Vagina (tissue), 2 donors: ENCODE measurements at regions not wholly inside any gene's neighbourhood (a gene's known extent, or its start where the extent isn't known, plus 50 kb on each side); places are given as distances from the start of the nearest gene placed in this dataset.

ENCODE experiments used
- DNase-seq, 2 donors: peaks; one replicate each; pipeline ENCODE4 v3.0.0-alpha.2; 2017; ENCODE audit errors: extremely low spot score in 2 of 2
- H3K27ac ChIP-seq: fragments of 200-600 bp; sonication (generic); one replicate; pipeline ENCODE4 v1.5.1; 2019
- H3K27me3 ChIP-seq: fragments of 200-600 bp; sonication (generic); one replicate; pipeline ENCODE4 v1.5.1; 2019
- H3K36me3 ChIP-seq, 2 donors: fragments of 200-600 bp; sonication (generic); one replicate each; pipeline ENCODE4 v1.5.1; 2017 to 2019
- H3K4me1 ChIP-seq: fragments of 200-600 bp; sonication (generic); one replicate; pipeline ENCODE4 v1.5.1; 2019
- H3K4me3 ChIP-seq, 2 donors: fragments of 200-600 bp; sonication (generic); 1 replicate in 1 of 2; 2 replicates in 1 of 2; pipeline ENCODE4 v1.5.1; 2016 to 2019
- H3K9me3 ChIP-seq: fragments of 200-600 bp; sonication (generic); one replicate; pipeline ENCODE4 v1.5.1; 2019
- CTCF ChIP-seq, 3 experiments: fragments of 450-650 bp in 2 of 3; fragments of 200-600 bp in 1 of 3; sonication (generic) in 1 of 3; IDR thresholded peaks; one replicate each; pipeline ENCODE4 v1.5.1; 2017 to 2019; ENCODE audit warnings: antibody characterized with exemption in 3 of 3, mild to moderate bottlenecking in 2 of 3, moderate library complexity in 2 of 3
- POLR2A ChIP-seq, 2 donors: fragments of 450-650 bp; IDR thresholded peaks; one replicate each; pipeline ENCODE4 v1.6.1; 2017; ENCODE audit warnings: antibody characterized with exemption in 2 of 2, mild to moderate bottlenecking in 2 of 2, moderate library complexity in 2 of 2
- POLR2AphosphoS5 ChIP-seq, 2 donors: sonication (generic); formaldehyde crosslinking; IDR thresholded peaks; one replicate each; pipeline ENCODE4 v1.9.0; 2017; ENCODE audit warnings: antibody characterized with exemption in 2 of 2, mild to moderate bottlenecking in 2 of 2, low read depth in 1 of 2; ENCODE audit not compliant: insufficient read depth in 1 of 2
- intact Hi-C: fragments of 100-400 bp; cut with DNase I; formaldehyde crosslinking; loops from one replicate; pipeline ENCODE4 v1.15.1; 2023

GRCh38 chr18:37958499-37958898, 392.9 kb upstream of the CELF4 start:
- no peak for TF ChIP-seq POLR2A (IDR thresholded peaks at IDR 0.05)
- no peak for TF ChIP-seq POLR2AphosphoS5 (IDR thresholded peaks at IDR 0.05; ENCODE audit: insufficient read depth in 1 of 2, low read depth in 1 of 2)
- TF ChIP-seq CTCF (IDR thresholded peaks at IDR 0.05), result no peak
- Histone ChIP-seq H3K9me3 (no peaks in the 10 kb centered on the region), H3K4me1 (no peaks in the 10 kb centered on the region), H3K27me3 (no peaks in the 10 kb centered on the region), H3K36me3 (no peaks in the 10 kb centered on the region), H3K4me3 (no peak overlapping the region), H3K27ac (no peak overlapping the region)
- DNase-seq, result no peak
- intact Hi-C loops, result no loop called here

- no peak for TF ChIP-seq POLR2A (IDR thresholded peaks at IDR 0.05)
- TF ChIP-seq CTCF (IDR thresholded peaks at IDR 0.05), result no peak
- TF ChIP-seq POLR2AphosphoS5 (IDR thresholded peaks at IDR 0.05; ENCODE audit: insufficient read depth in 1 of 2, low read depth in 1 of 2), result no peak
- DNase-seq, result no peak
- Histone ChIP-seq H3K27ac (no peak overlapping the region), H3K4me1 (no peaks in the 10 kb centered on the region), H3K4me3 (no peak overlapping the region), H3K9me3 (no peaks in the 10 kb centered on the region), H3K36me3 (no peaks in the 10 kb centered on the region), H3K27me3 (no peaks in the 10 kb centered on the region)
- intact Hi-C loops, result no loop called here
Observed at GRCh38 chr18:37956902-37957301, 391.3 kb upstream of the CELF4 start.

GRCh38 chr18:37956020-37956419, 390.4 kb upstream of the CELF4 start:
- no peaks in the 10 kb centered on the region for H3K36me3 ChIP-seq
- no peaks in the 10 kb centered on the region for H3K4me1 ChIP-seq
- no peaks in the 10 kb centered on the region for H3K27me3 ChIP-seq
- no peaks in the 10 kb centered on the region for H3K9me3 ChIP-seq
- H3K4me3 ChIP-seq, result no peak overlapping the region
- H3K27ac ChIP-seq, result no peak overlapping the region
- no peak for DNase-seq
- TF ChIP-seq POLR2AphosphoS5 (IDR thresholded peaks at IDR 0.05; ENCODE audit: insufficient read depth in 1 of 2, low read depth in 1 of 2) (no peak), CTCF (IDR thresholded peaks at IDR 0.05) (no peak), POLR2A (IDR thresholded peaks at IDR 0.05) (no peak)
- intact Hi-C loops, result no loop called here

- Histone ChIP-seq H3K4me1 (no peaks in the 10 kb centered on the region), H3K9me3 (no peaks in the 10 kb centered on the region), H3K27me3 (no peaks in the 10 kb centered on the region), H3K4me3 (no peak overlapping the region), H3K36me3 (no peaks in the 10 kb centered on the region), H3K27ac (no peak overlapping the region)
- TF ChIP-seq POLR2AphosphoS5 (IDR thresholded peaks at IDR 0.05; ENCODE audit: insufficient read depth in 1 of 2, low read depth in 1 of 2) (no peak), POLR2A (IDR thresholded peaks at IDR 0.05) (no peak), CTCF (IDR thresholded peaks at IDR 0.05) (no peak)
- no peak for DNase-seq
- intact Hi-C loops, result no loop called here
Observed at GRCh38 chr18:37955201-37955600, 389.6 kb upstream of the CELF4 start.

- no peak for DNase-seq
- intact Hi-C loops, result no loop called here
- Histone ChIP-seq H3K36me3 (no peaks in the 10 kb centered on the region), H3K4me1 (no peaks in the 10 kb centered on the region), H3K4me3 (no peak overlapping the region), H3K9me3 (no peaks in the 10 kb centered on the region), H3K27me3 (no peaks in the 10 kb centered on the region), H3K27ac (no peak overlapping the region)
- TF ChIP-seq CTCF (IDR thresholded peaks at IDR 0.05) (no peak), POLR2A (IDR thresholded peaks at IDR 0.05) (no peak), POLR2AphosphoS5 (IDR thresholded peaks at IDR 0.05; ENCODE audit: insufficient read depth in 1 of 2, low read depth in 1 of 2) (no peak)
Observed at GRCh38 chr18:37953876-37954275, 388.3 kb upstream of the CELF4 start.
